VCaP (cell line): ENCODE measurements at regions not wholly inside any gene's neighbourhood (a gene's known extent, or its start where the extent isn't known, plus 50 kb on each side); places are given as distances from the start of the nearest gene placed in this dataset.

ENCODE experiments used
- H3K27ac ChIP-seq: fragments of 450-650 bp; 2 replicates; pipeline ENCODE4 v1.5.1; 2017
- CTCF ChIP-seq: fragments of 450-650 bp; conservative IDR thresholded peaks from 2 replicates; pipeline ENCODE4 v1.5.1; 2017; ENCODE audit warnings: mild to moderate bottlenecking, moderate library complexity

GRCh38 chr15:95277266-95277665, 1045.9 kb downstream of the MCTP2 start:
- no peak overlapping the region for H3K27ac ChIP-seq
- no peak for TF ChIP-seq CTCF

GRCh38 chr15:95278532-95279245, 1047.3 kb downstream of the MCTP2 start:
- H3K27ac ChIP-seq = no peak overlapping the region
- TF ChIP-seq CTCF = no peak

- H3K27ac ChIP-seq = no peak overlapping the region
- no peak for TF ChIP-seq CTCF
Observed at GRCh38 chr15:95279277-95280019, 1048.1 kb downstream of the MCTP2 start.

GRCh38 chr15:95280711-95281110, 1049.3 kb downstream of the MCTP2 start:
- TF ChIP-seq CTCF = no peak
- no peak overlapping the region for H3K27ac ChIP-seq

- no peak for TF ChIP-seq CTCF
- H3K27ac ChIP-seq = no peak overlapping the region
Observed at GRCh38 chr15:95281470-95281869, 1049.0 kb upstream of the NR2F2 start.

GRCh38 chr15:95284492-95284891, 1046.0 kb upstream of the NR2F2 start:
- TF ChIP-seq CTCF = no peak

GRCh38 chr15:95284933-95285421, 1045.5 kb upstream of the NR2F2 start:
- TF ChIP-seq CTCF = peak; percentile 12; the same call in 1 of the 2 replicates
- H3K27ac ChIP-seq = no peak overlapping the region

More at GRCh38 chr15:95284492-95284891, 1046.0 kb upstream of the NR2F2 start:
- H3K27ac ChIP-seq = no peak overlapping the region
